ENCODE measurements at regions not wholly inside any gene's neighbourhood (a gene's known extent, or its start where the extent isn't known, plus 50 kb on each side); places are given as distances from the start of the nearest gene placed in this dataset.

GRCh38 chr13:81721400-81721799 is 1380.5 kb upstream of the SPRY2 start:
- TF ChIP-seq POLR2A (IDR thresholded peaks at IDR 0.05) = no peak
- TF ChIP-seq, protein P1, sequence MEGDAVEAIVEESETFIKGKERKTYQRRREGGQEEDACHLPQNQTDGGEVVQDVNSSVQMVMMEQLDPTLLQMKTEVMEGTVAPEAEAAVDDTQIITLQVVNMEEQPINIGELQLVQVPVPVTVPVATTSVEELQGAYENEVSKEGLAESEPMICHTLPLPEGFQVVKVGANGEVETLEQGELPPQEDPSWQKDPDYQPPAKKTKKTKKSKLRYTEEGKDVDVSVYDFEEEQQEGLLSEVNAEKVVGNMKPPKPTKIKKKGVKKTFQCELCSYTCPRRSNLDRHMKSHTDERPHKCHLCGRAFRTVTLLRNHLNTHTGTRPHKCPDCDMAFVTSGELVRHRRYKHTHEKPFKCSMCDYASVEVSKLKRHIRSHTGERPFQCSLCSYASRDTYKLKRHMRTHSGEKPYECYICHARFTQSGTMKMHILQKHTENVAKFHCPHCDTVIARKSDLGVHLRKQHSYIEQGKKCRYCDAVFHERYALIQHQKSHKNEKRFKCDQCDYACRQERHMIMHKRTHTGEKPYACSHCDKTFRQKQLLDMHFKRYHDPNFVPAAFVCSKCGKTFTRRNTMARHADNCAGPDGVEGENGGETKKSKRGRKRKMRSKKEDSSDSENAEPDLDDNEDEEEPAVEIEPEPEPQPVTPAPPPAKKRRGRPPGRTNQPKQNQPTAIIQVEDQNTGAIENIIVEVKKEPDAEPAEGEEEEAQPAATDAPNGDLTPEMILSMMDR (IDR thresholded peaks at IDR 0.05) = no peak
